ENCODE measurements at regions not wholly inside any gene's neighbourhood (a gene's known extent, or its start where the extent isn't known, plus 50 kb on each side); places are given as distances from the start of the nearest gene placed in this dataset.

DNA sequence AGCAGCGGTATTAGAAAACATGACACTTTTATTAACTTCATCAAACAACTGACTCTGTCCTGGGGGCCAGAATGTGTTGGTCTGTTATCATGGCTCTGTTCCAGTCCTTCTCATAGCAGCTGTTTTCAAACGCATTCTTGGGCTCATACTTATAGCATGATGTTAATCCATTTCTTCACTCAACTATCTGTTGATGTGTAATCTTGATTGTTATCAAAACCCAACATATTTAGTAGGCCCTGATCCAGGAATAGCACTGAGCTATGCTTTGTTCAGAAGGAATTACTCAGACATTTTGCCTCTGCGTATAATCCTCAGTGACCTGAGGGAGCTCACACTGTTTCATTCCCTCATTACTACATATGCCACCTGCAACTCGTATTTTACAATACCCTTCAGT lies 315.9 kb downstream of the BMP4 start:
- ChIA-PET POLR2A (no interaction called here), CTCF (no interaction called here)
- 22% methylated on average over 4 of the region's 4 CpGs for WGBS (ENCODE audit: low lambda C conversion rate)
- no peaks in the 10 kb centered on the region for H3K36me3 ChIP-seq (replicated peaks in 1 of 2; ENCODE audit: control insufficient read depth in 1 of 2, insufficient read depth in 2 of 2, low read length in 1 of 2)
- no peaks in the 10 kb centered on the region for H3K79me2 ChIP-seq (ENCODE audit: insufficient read depth)
- H2AFZ ChIP-seq (ENCODE audit: low read depth): no peak overlapping the region
- H3K9me2 ChIP-seq: no peaks in the 10 kb centered on the region
- no peaks in the 10 kb centered on the region; the same call in 1 of the 2 replicates for H3K27me3 ChIP-seq (ENCODE audit: insufficient read depth)
- H3F3A ChIP-seq (replicated peaks; ENCODE audit: insufficient read depth): no peaks in the 10 kb centered on the region
- H3K4me2 ChIP-seq: no peak overlapping the region
- H3K4me3 ChIP-seq (ENCODE audit: low read depth in 2 of 2, low read length in 1 of 2): no peak overlapping the region
- no peak overlapping the region for H3K27ac ChIP-seq (ENCODE audit: low read depth in 2 of 2, low read length in 1 of 2)
- no peaks in the 10 kb centered on the region for H3K4me1 ChIP-seq (ENCODE audit: control insufficient read depth in 1 of 2, insufficient read depth in 2 of 2, low read depth in 1 of 2, low read length in 1 of 2)
- no peak for DNase-seq
- TF ChIP-seq MEF2A (IDR thresholded peaks at IDR 0.05; ENCODE audit: borderline replicate concordance, low read depth): no peak
- TF ChIP-seq SMC3 (IDR thresholded peaks at IDR 0.05; ENCODE audit: low read depth, low read length): no peak
- TF ChIP-seq YY1 (IDR thresholded peaks at IDR 0.05; ENCODE audit: low read depth): no peak
- TF ChIP-seq, protein P1, sequence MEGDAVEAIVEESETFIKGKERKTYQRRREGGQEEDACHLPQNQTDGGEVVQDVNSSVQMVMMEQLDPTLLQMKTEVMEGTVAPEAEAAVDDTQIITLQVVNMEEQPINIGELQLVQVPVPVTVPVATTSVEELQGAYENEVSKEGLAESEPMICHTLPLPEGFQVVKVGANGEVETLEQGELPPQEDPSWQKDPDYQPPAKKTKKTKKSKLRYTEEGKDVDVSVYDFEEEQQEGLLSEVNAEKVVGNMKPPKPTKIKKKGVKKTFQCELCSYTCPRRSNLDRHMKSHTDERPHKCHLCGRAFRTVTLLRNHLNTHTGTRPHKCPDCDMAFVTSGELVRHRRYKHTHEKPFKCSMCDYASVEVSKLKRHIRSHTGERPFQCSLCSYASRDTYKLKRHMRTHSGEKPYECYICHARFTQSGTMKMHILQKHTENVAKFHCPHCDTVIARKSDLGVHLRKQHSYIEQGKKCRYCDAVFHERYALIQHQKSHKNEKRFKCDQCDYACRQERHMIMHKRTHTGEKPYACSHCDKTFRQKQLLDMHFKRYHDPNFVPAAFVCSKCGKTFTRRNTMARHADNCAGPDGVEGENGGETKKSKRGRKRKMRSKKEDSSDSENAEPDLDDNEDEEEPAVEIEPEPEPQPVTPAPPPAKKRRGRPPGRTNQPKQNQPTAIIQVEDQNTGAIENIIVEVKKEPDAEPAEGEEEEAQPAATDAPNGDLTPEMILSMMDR (IDR thresholded peaks at IDR 0.05): no peak
- TF ChIP-seq, protein P2, sequence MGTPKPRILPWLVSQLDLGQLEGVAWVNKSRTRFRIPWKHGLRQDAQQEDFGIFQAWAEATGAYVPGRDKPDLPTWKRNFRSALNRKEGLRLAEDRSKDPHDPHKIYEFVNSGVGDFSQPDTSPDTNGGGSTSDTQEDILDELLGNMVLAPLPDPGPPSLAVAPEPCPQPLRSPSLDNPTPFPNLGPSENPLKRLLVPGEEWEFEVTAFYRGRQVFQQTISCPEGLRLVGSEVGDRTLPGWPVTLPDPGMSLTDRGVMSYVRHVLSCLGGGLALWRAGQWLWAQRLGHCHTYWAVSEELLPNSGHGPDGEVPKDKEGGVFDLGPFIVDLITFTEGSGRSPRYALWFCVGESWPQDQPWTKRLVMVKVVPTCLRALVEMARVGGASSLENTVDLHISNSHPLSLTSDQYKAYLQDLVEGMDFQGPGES (IDR thresholded peaks at IDR 0.05; ENCODE audit: low read depth, low read length): no peak
- 0 out of 2 replicates have a peak, but pooled peaks have one; percentile 10 for TF ChIP-seq JUND (IDR thresholded peaks at IDR 0.05)
- TF ChIP-seq GABPA (IDR thresholded peaks at IDR 0.05; ENCODE audit: low read depth): no peak
- TF ChIP-seq TEAD4 (IDR thresholded peaks at IDR 0.05; ENCODE audit: borderline replicate concordance, insufficient read depth): no peak
- TF ChIP-seq RFX5 (IDR thresholded peaks at IDR 0.05; ENCODE audit: low read length): no peak
- TF ChIP-seq TCF12 (IDR thresholded peaks at IDR 0.05): peak; percentile 46; the same call in 1 of the 2 replicates
- no peak for TF ChIP-seq EP300 (IDR thresholded peaks at IDR 0.05; ENCODE audit: borderline replicate concordance in 1 of 2, low read depth in 1 of 2, low read length in 1 of 2)
- no peak for TF ChIP-seq MXI1 (IDR thresholded peaks at IDR 0.05; ENCODE audit: low read depth, low read length)
- TF ChIP-seq, protein P3, sequence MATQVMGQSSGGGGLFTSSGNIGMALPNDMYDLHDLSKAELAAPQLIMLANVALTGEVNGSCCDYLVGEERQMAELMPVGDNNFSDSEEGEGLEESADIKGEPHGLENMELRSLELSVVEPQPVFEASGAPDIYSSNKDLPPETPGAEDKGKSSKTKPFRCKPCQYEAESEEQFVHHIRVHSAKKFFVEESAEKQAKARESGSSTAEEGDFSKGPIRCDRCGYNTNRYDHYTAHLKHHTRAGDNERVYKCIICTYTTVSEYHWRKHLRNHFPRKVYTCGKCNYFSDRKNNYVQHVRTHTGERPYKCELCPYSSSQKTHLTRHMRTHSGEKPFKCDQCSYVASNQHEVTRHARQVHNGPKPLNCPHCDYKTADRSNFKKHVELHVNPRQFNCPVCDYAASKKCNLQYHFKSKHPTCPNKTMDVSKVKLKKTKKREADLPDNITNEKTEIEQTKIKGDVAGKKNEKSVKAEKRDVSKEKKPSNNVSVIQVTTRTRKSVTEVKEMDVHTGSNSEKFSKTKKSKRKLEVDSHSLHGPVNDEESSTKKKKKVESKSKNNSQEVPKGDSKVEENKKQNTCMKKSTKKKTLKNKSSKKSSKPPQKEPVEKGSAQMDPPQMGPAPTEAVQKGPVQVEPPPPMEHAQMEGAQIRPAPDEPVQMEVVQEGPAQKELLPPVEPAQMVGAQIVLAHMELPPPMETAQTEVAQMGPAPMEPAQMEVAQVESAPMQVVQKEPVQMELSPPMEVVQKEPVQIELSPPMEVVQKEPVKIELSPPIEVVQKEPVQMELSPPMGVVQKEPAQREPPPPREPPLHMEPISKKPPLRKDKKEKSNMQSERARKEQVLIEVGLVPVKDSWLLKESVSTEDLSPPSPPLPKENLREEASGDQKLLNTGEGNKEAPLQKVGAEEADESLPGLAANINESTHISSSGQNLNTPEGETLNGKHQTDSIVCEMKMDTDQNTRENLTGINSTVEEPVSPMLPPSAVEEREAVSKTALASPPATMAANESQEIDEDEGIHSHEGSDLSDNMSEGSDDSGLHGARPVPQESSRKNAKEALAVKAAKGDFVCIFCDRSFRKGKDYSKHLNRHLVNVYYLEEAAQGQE (IDR thresholded peaks at IDR 0.05; ENCODE audit: low read depth, low read length): no peak
- no peak for TF ChIP-seq GATA2 (CRISPR knock-in tag; IDR thresholded peaks at IDR 0.05)
- TF ChIP-seq, protein P4, sequence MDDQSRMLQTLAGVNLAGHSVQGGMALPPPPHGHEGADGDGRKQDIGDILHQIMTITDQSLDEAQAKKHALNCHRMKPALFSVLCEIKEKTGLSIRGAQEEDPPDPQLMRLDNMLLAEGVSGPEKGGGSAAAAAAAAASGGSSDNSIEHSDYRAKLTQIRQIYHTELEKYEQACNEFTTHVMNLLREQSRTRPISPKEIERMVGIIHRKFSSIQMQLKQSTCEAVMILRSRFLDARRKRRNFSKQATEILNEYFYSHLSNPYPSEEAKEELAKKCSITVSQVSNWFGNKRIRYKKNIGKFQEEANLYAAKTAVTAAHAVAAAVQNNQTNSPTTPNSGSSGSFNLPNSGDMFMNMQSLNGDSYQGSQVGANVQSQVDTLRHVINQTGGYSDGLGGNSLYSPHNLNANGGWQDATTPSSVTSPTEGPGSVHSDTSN (IDR thresholded peaks at IDR 0.05): 0 out of 2 replicates have a peak, but pooled peaks have one; percentile 4
- TF ChIP-seq RXRA (IDR thresholded peaks at IDR 0.05; ENCODE audit: borderline replicate concordance, low read depth): no peak
- no peak for TF ChIP-seq NRF1 (IDR thresholded peaks at IDR 0.05; ENCODE audit: low read depth, low read length)
- TF ChIP-seq EZH2phosphoT487 (IDR thresholded peaks at IDR 0.05; ENCODE audit: borderline replicate concordance, low read depth): no peak
- TF ChIP-seq FOXM1 (IDR thresholded peaks at IDR 0.05; ENCODE audit: low read depth): no peak
- TF ChIP-seq, protein P5, sequence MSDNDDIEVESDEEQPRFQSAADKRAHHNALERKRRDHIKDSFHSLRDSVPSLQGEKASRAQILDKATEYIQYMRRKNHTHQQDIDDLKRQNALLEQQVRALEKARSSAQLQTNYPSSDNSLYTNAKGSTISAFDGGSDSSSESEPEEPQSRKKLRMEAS (IDR thresholded peaks at IDR 0.05; ENCODE audit: low read depth): no peak
- TF ChIP-seq NFIC (IDR thresholded peaks at IDR 0.05; ENCODE audit: borderline replicate concordance): peak; percentile 20; the same call in 1 of the 2 replicates
- H4K20me1 ChIP-seq (ENCODE audit: insufficient read depth): no peaks in the 10 kb centered on the region
- H3K9ac ChIP-seq: no peak overlapping the region
- H3K9me3 ChIP-seq: no peaks in the 10 kb centered on the region
